22Rv1 (cell line): ENCODE measurements at regions not wholly inside any gene's neighbourhood (a gene's known extent, or its start where the extent isn't known, plus 50 kb on each side); places are given as distances from the start of the nearest gene placed in this dataset.

ENCODE experiments used
- H3K27ac ChIP-seq: fragments of 450-650 bp; 2 replicates; pipeline ENCODE4 v1.5.1; 2017
- CTCF ChIP-seq: fragments of 450-650 bp; IDR thresholded peaks from 2 replicates; pipeline ENCODE4 v1.5.1; 2017; ENCODE audit warnings: mild to moderate bottlenecking
- ZFX ChIP-seq: fragments of 450-650 bp; IDR thresholded peaks from 2 replicates; pipeline ENCODE4 v1.6.1; 2017; ENCODE audit warnings: antibody characterized with exemption, borderline replicate concordance

- no peak overlapping the region for H3K27ac ChIP-seq
- TF ChIP-seq CTCF = no peak
- no peak for TF ChIP-seq ZFX
These were observed 1227.3 kb downstream of the ROBO1 start for GRCh38 chr3:78540485-78540884.

GRCh38 chr3:78545827-78546226, 1222.0 kb downstream of the ROBO1 start:
- TF ChIP-seq CTCF (no peak), ZFX (no peak)
- no peak overlapping the region for H3K27ac ChIP-seq
